ENCODE measurements at regions not wholly inside any gene's neighbourhood (a gene's known extent, or its start where the extent isn't known, plus 50 kb on each side); places are given as distances from the start of the nearest gene placed in this dataset.

DNA sequence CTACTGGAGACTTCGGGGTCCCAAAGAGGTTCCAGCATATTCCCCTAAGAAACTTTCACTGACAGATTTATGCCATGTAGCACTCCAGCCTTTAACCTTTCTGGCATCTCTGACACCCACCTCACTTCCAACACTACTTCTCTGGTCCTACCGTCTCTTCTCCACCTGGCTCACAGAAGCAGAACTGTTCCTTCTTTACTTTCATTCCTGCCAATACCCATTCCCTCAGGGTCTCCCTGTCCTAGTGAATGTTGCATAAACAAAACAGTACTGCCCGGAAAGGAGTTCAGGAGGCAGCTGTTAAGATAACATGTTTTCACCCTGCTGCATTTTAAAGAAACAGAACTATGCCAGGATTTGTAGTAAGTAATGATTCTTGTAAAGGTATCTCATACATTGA, 136.0 kb upstream of the MIR17HG start:
- TF ChIP-seq POLR2A (IDR thresholded peaks at IDR 0.05; ENCODE audit: low read depth, low read length) (no peak), POLR2AphosphoS5 (IDR thresholded peaks at IDR 0.05; ENCODE audit: low read depth, low read length) (no peak), TAF1 (IDR thresholded peaks at IDR 0.05; ENCODE audit: borderline replicate concordance, low read depth, low read length) (no peak)

Measured in GM12892 (cell line).